Karpas-422 (cell line): ENCODE measurements at regions not wholly inside any gene's neighbourhood (a gene's known extent, or its start where the extent isn't known, plus 50 kb on each side); places are given as distances from the start of the nearest gene placed in this dataset.
"Not testable (repeated sequence)": the region's sequence is repeated elsewhere in the genome, so short reads cannot be mapped to it uniquely, and the experiment has no call there.

Source experiments
- DNase-seq: peaks from one replicate; pipeline ENCODE4 v3.0.0-alpha.2; 2015
- H2AFZ ChIP-seq: fragments of 200-600 bp; sonication (generic); 2 replicates; pipeline ENCODE4 v1.6.1; 2014; ENCODE audit warnings: antibody characterized with exemption, low read length, mixed read lengths
- H3K27ac ChIP-seq: fragments of 200-600 bp; sonication (generic); 2 replicates; pipeline ENCODE4 v1.5.1; 2014; ENCODE audit warnings: mild to moderate bottlenecking, low read length, moderate library complexity
- H3K27me3 ChIP-seq: fragments of 200-600 bp; sonication (generic); 2 replicates; pipeline ENCODE4 v1.6.1; 2014; ENCODE audit warnings: low read length, mixed read lengths
- H3K36me3 ChIP-seq: fragments of 200-600 bp; sonication (generic); 2 replicates; pipeline ENCODE4 v1.6.1; 2014; ENCODE audit warnings: low read length, mixed read lengths; ENCODE audit not compliant: insufficient read depth
- H3K4me1 ChIP-seq: fragments of 200-600 bp; sonication (generic); 2 replicates; pipeline ENCODE4 v1.6.1; 2014; ENCODE audit warnings: mild to moderate bottlenecking, low read length, mixed read lengths
- H3K4me2 ChIP-seq: fragments of 200-600 bp; sonication (generic); 2 replicates; pipeline ENCODE4 v1.6.1; 2014; ENCODE audit warnings: low read length, low read depth, mild to moderate bottlenecking; ENCODE audit not compliant: poor library complexity, severe bottlenecking
- H3K4me3 ChIP-seq: fragments of 200-600 bp; sonication (generic); 2 replicates; pipeline ENCODE4 v1.5.1; 2014; ENCODE audit warnings: mild to moderate bottlenecking, antibody characterized with exemption, low read length, mixed read lengths
- H3K79me2 ChIP-seq: fragments of 200-600 bp; sonication (generic); 2 replicates; pipeline ENCODE4 v1.6.1; 2014; ENCODE audit warnings: mild to moderate bottlenecking, low read length, mixed read lengths
- H3K9ac ChIP-seq: fragments of 200-600 bp; sonication (generic); 2 replicates; pipeline ENCODE4 v1.6.0; 2014; ENCODE audit warnings: low read length
- H3K9me2 ChIP-seq: fragments of 200-600 bp; sonication (generic), shearing (Covaris generic); replicated peaks from 2 replicates; pipeline ENCODE4 v1.6.0; 2014; ENCODE audit warnings: mild to moderate bottlenecking, low read length, moderate library complexity; ENCODE audit not compliant: insufficient read depth
- H3K9me3 ChIP-seq: fragments of 300-700, 200-600 bp; sonication (generic); 2 replicates; pipeline ENCODE4 v1.6.1; 2014; ENCODE audit warnings: low read length, mixed read lengths
- H4K20me1 ChIP-seq: fragments of 200-600 bp; sonication (generic); 2 replicates; pipeline ENCODE4 v1.6.1; 2014; ENCODE audit warnings: mild to moderate bottlenecking, antibody characterized with exemption, low read length, low read depth; ENCODE audit not compliant: insufficient read depth

DNA sequence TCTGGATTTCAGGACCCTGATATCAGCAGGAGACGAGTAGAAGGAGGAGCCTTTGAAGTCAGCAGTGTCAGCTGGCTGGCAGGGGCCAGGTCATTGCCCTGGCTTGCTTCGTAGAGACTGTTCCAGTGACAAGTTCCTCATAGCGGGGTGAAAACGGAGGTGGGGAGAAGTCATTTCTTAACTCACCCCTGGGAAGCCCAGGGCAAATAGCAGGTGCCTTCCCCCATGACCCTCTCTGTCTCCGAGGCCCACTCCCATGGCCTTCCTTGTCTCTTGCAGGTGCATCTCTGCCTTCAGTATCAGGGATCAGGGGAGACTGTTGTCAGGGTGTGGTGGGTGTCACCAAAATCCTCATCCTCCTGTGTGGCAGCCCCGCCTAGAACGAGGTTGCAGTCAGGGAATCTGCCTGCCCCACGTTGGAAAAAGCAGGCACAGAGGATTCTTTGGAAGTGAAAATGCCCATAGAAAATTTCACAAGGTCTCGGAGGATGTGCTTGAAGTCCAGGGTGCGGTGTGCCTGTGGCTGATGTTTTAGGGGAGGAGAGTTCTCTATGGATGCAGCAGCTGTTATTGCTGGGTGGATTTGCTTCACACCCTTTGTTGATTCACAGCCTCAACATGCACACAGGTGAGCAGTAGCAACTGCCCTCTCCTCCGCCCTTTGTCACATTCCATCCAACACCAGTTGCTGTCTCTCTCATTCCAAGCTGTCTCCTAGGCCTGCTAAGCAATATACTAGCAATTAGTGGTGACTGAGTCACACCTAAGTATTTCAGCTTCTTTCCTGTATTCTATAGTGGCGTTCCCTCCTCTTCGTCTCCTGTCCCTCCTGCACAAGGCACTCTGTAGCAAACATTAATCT is 142.6 kb upstream of the FHL2 start:
- Histone ChIP-seq H3K27ac (no peak overlapping the region), H3K4me3 (no peak overlapping the region), H4K20me1 (no peaks in the 10 kb centered on the region), H3K4me2 (no peak overlapping the region), H3K9ac (no peak overlapping the region), H3K79me2 (no peaks in the 10 kb centered on the region), H3K9me3 (no peaks in the 10 kb centered on the region), H3K36me3 (no peaks in the 10 kb centered on the region), H2AFZ (no peak overlapping the region), H3K27me3 (no peaks in the 10 kb centered on the region), H3K9me2 (no peaks in the 10 kb centered on the region), H3K4me1 (no peaks in the 10 kb centered on the region)
- DNase-seq, result no peak

DNA sequence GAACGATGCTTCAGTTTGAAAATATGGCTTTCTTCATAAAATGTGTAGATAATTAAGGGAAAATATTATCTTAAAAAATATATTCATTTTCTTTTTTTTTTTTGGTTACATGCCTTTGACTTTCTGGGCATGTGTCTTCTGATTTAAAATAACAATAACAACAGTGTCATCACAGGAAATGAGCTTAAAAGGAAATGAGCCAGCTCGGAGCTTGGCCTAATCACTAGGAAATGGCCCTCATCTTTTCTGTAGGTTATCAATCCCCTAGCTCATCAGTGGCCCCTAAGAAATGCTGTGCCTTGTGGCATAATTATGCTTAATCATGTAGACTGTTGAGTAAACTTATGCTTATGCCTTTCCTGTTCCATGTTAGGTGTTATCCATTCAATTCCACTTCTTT is 141.8 kb upstream of the FHL2 start:
- H3K4me1 ChIP-seq, result no peaks in the 10 kb centered on the region
- no peaks in the 10 kb centered on the region for H3K27me3 ChIP-seq
- no peaks in the 10 kb centered on the region for H3K9me2 ChIP-seq
- no peaks in the 10 kb centered on the region for H3K9me3 ChIP-seq
- H3K4me3 ChIP-seq, result no peak overlapping the region
- H3K4me2 ChIP-seq, result no peak overlapping the region
- H2AFZ ChIP-seq, result no peak overlapping the region
- no peak overlapping the region for H3K27ac ChIP-seq
- H3K9ac ChIP-seq, result no peak overlapping the region
- no peaks in the 10 kb centered on the region for H3K36me3 ChIP-seq
- no peaks in the 10 kb centered on the region for H4K20me1 ChIP-seq
- no peak for DNase-seq
- H3K79me2 ChIP-seq, result no peaks in the 10 kb centered on the region

DNA sequence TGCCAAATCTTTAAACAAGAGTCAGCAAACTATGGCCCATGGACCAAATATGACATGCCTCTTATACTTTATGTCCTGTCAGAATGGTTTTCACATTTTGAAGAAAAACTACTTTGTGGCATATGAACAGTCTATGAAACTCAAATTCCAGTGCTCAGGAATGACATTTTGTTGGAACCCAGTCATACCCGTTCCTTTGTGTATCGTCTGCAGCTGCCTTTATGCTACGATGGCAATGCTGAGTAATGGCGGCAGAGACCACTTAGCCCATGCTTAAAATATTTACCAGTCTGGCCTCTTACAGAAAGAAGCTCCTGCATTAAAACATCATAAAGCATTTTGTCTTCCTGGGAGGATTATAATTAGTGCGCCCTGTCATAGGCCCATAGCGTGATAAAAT is 140.5 kb upstream of the FHL2 start:
- H2AFZ ChIP-seq, result no peak overlapping the region
- no peak overlapping the region for H3K9ac ChIP-seq
- no peaks in the 10 kb centered on the region for H3K9me3 ChIP-seq
- H3K4me2 ChIP-seq, result no peak overlapping the region
- no peaks in the 10 kb centered on the region for H3K4me1 ChIP-seq
- no peaks in the 10 kb centered on the region for H3K27me3 ChIP-seq
- no peaks in the 10 kb centered on the region for H4K20me1 ChIP-seq
- no peak overlapping the region for H3K4me3 ChIP-seq
- no peak for DNase-seq
- no peaks in the 10 kb centered on the region for H3K9me2 ChIP-seq
- no peaks in the 10 kb centered on the region for H3K36me3 ChIP-seq
- H3K79me2 ChIP-seq, result no peaks in the 10 kb centered on the region
- no peak overlapping the region for H3K27ac ChIP-seq

DNA sequence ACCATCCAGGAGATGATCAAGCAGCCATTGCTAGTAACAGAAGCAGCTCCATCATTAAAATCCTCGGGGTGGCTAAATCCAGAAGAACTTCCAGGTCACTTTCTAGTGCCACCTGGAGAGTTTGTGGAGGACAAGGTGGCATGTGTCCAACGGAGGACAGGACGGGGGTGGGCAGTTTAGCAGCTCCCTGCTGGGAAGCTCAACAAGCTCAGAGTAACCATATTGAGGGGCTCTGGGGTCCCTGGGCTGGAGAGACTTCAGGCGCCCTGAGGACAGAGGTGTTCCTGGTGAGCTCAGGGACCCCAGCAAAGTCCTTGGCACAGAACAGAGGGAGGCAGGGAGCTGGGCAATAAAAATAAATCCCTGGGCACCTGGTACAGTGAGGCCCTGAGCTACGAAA is 140.0 kb upstream of the FHL2 start:
- no peak overlapping the region for H2AFZ ChIP-seq
- no peaks in the 10 kb centered on the region for H4K20me1 ChIP-seq
- H3K4me2 ChIP-seq, result no peak overlapping the region
- no peaks in the 10 kb centered on the region for H3K36me3 ChIP-seq
- DNase-seq, result no peak
- H3K27me3 ChIP-seq, result no peaks in the 10 kb centered on the region
- H3K27ac ChIP-seq, result no peak overlapping the region
- H3K79me2 ChIP-seq, result no peaks in the 10 kb centered on the region
- H3K4me3 ChIP-seq, result no peak overlapping the region
- no peak overlapping the region for H3K9ac ChIP-seq
- H3K9me3 ChIP-seq, result no peaks in the 10 kb centered on the region
- no peaks in the 10 kb centered on the region for H3K9me2 ChIP-seq
- H3K4me1 ChIP-seq, result no peaks in the 10 kb centered on the region

DNA sequence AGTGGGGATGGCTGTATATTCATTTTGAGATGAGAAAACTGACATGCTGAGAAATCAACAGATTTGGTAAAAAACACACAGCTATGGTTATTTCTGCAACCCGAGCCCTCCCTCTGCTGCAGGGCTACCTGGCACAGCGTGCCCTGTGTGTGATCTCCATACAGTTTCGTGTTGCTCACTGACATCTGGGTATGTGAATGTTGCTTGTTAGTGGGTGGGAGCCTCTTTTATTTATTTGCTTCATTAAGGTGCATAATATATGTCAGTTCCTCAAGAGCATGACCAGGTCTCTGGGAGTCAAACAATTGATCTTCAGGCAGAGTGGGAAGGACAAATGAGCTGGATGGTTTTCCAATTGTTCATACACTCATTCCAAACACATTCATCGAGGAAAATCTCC is 139.1 kb upstream of the FHL2 start:
- H3K27me3 ChIP-seq, result no peaks in the 10 kb centered on the region
- H3K4me2 ChIP-seq, result no peak overlapping the region
- H2AFZ ChIP-seq, result no peak overlapping the region
- no peaks in the 10 kb centered on the region for H3K36me3 ChIP-seq
- no peak overlapping the region for H3K9ac ChIP-seq
- no peaks in the 10 kb centered on the region for H3K9me3 ChIP-seq
- H3K4me3 ChIP-seq, result no peak overlapping the region
- no peaks in the 10 kb centered on the region for H3K79me2 ChIP-seq
- no peaks in the 10 kb centered on the region for H3K4me1 ChIP-seq
- no peak for DNase-seq
- H3K27ac ChIP-seq, result no peak overlapping the region
- no peaks in the 10 kb centered on the region for H4K20me1 ChIP-seq
- no peaks in the 10 kb centered on the region for H3K9me2 ChIP-seq

DNA sequence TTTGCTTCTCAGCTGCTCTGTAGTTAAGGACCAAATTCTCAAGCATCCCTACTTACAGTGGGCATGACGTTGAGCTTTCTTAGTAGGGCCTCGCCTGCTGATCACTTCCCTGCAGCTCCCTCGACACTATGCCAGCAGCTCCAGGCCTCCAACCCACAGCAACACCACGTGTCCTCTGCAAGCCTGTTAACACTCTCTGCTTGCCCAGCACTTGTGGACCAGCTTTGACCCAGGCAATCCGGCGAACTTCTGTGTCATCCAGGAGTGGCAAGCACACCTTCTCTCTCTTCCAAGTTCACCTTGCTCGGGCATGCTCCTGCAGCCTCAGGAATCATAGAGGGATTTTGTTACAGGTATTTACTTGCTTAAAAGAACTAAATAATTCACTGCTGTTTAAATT is 138.6 kb upstream of the FHL2 start:
- Histone ChIP-seq H3K9me3 (no peaks in the 10 kb centered on the region), H3K27me3 (no peaks in the 10 kb centered on the region), H3K4me1 (no peaks in the 10 kb centered on the region), H3K4me3 (no peak overlapping the region), H3K4me2 (no peak overlapping the region), H2AFZ (no peak overlapping the region), H3K79me2 (no peaks in the 10 kb centered on the region), H3K9me2 (no peaks in the 10 kb centered on the region), H3K9ac (no peak overlapping the region), H3K27ac (no peak overlapping the region), H4K20me1 (no peaks in the 10 kb centered on the region), H3K36me3 (no peaks in the 10 kb centered on the region)
- no peak for DNase-seq

DNA sequence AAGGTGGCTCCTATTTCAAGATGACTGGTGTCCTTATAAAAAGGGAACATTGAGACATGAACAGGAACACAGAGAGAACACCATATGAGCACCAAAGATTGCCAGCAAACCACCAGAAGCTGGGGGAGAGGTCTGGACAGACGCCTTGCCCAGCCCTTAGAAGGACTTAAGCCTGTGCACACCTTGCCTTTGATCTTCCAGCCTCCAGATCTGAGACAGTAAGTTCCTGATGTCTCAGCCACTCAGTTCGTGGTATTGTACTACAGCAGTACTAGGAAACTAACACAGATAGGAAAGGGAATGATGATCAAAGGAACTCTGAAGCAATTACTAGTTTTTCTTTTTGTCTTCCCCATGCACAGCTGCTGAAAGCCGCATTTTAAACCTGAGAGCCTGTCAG is 137.3 kb upstream of the FHL2 start:
- Histone ChIP-seq H3K9ac (no peak overlapping the region), H4K20me1 (no peaks in the 10 kb centered on the region), H3K9me2 (no peaks in the 10 kb centered on the region), H3K36me3 (no peaks in the 10 kb centered on the region), H2AFZ (no peak overlapping the region), H3K27ac (no peak overlapping the region), H3K4me3 (no peak overlapping the region), H3K79me2 (no peaks in the 10 kb centered on the region), H3K9me3 (no peaks in the 10 kb centered on the region), H3K27me3 (no peaks in the 10 kb centered on the region), H3K4me2 (no peak overlapping the region), H3K4me1 (no peaks in the 10 kb centered on the region)
- no peak for DNase-seq

DNA sequence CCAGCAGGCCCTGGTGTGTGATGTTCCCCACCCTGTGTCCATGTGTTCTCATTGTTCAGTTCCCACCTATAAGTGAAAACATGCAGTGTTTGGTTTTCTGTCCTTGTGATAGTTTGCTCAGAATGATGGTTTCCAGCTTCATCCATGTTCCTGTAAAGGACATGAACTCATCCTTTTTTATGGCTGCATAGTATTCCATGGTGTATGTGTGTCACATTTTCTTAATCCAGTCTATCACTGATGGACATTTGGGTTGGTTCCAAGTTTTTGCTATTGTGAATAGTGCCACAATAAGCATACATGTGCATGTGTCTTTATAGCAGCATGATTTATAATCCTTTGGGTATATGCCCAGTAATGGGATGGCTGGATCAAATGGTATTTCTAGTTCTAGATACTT is 130.4 kb upstream of the FHL2 start:
- not testable (repeated sequence) for H3K4me1 ChIP-seq, DNase-seq, H3K9ac ChIP-seq, H3K27me3 ChIP-seq, H3K4me3 ChIP-seq, H4K20me1 ChIP-seq, H3K36me3 ChIP-seq, H2AFZ ChIP-seq, H3K4me2 ChIP-seq, H3K79me2 ChIP-seq, H3K9me3 ChIP-seq, H3K27ac ChIP-seq, H3K9me2 ChIP-seq
